HG03469 (cell line): ENCODE measurements at regions not wholly inside any gene's neighbourhood (a gene's known extent, or its start where the extent isn't known, plus 50 kb on each side); places are given as distances from the start of the nearest gene placed in this dataset.

ENCODE experiments used
- ATAC-seq: cut with Tn5 transposase; IDR thresholded peaks from one replicate; pipeline ENCODE4 v1.9.1; 2021; ENCODE audit warnings: mild to moderate bottlenecking, moderate library complexity, moderate number of reproducible peaks; ENCODE audit not compliant: unreplicated experiment

GRCh38 chr3:127033171-127033570 is 50.3 kb downstream of the PLXNA1 start:
- ATAC-seq = no peak

- ATAC-seq = no peak
These were observed 50.9 kb downstream of the PLXNA1 start for GRCh38 chr3:127033786-127034185.

GRCh38 chr3:127034195-127034989 is 51.5 kb downstream of the PLXNA1 start:
- ATAC-seq = no peak

GRCh38 chr3:127034990-127035652 is 52.2 kb downstream of the PLXNA1 start:
- ATAC-seq = no peak

GRCh38 chr3:127035677-127036076 is 52.8 kb downstream of the PLXNA1 start:
- no peak for ATAC-seq

- no peak for ATAC-seq
These were observed 53.5 kb downstream of the PLXNA1 start for GRCh38 chr3:127036209-127037020.

- no peak for ATAC-seq
These were observed 54.1 kb downstream of the PLXNA1 start for GRCh38 chr3:127037021-127037400.

- ATAC-seq = no peak
These were observed 54.5 kb downstream of the PLXNA1 start for GRCh38 chr3:127037418-127037841.

- no peak for ATAC-seq
These were observed 55.1 kb downstream of the PLXNA1 start for GRCh38 chr3:127037971-127038446.

- no peak for ATAC-seq
These were observed 55.6 kb downstream of the PLXNA1 start for GRCh38 chr3:127038466-127038865.

- no peak for ATAC-seq
These were observed 56.1 kb downstream of the PLXNA1 start for GRCh38 chr3:127038923-127039581.

- no peak for ATAC-seq
These were observed 56.8 kb downstream of the PLXNA1 start for GRCh38 chr3:127039719-127040118.

- ATAC-seq = no peak
These were observed 57.3 kb downstream of the PLXNA1 start for GRCh38 chr3:127040216-127040615.

- no peak for ATAC-seq
These were observed 58.4 kb downstream of the PLXNA1 start for GRCh38 chr3:127041264-127041820.

- no peak for ATAC-seq
These were observed 59.0 kb downstream of the PLXNA1 start for GRCh38 chr3:127041933-127042332.

GRCh38 chr3:127042634-127043033 is 59.7 kb downstream of the PLXNA1 start:
- no peak for ATAC-seq

- no peak for ATAC-seq
These were observed 60.2 kb downstream of the PLXNA1 start for GRCh38 chr3:127043041-127043641.

GRCh38 chr3:127043731-127044510 is 61.0 kb downstream of the PLXNA1 start:
- no peak for ATAC-seq

- no peak for ATAC-seq
These were observed 62.1 kb downstream of the PLXNA1 start for GRCh38 chr3:127044996-127045395.
